Non-pigmented ciliary epithelial cell (primary cell): ENCODE measurements at regions not wholly inside any gene's neighbourhood (a gene's known extent, or its start where the extent isn't known, plus 50 kb on each side); places are given as distances from the start of the nearest gene placed in this dataset.

Experiments used
- DNase-seq: peaks from one replicate; pipeline ENCODE4 v3.0.0-alpha.2; 2010; ENCODE audit warnings: low read depth

- DNase-seq, result no peak
Observed at GRCh38 chr6:144840619-144841018, 555.5 kb downstream of the UTRN start.

GRCh38 chr6:144843701-144844100 lies 558.6 kb downstream of the UTRN start:
- DNase-seq, result no peak

GRCh38 chr6:144844596-144844995 lies 559.5 kb downstream of the UTRN start:
- no peak for DNase-seq

- DNase-seq, result no peak
Observed at GRCh38 chr6:144845186-144845585, 560.1 kb downstream of the UTRN start.

GRCh38 chr6:144847916-144848315 lies 562.8 kb downstream of the UTRN start:
- DNase-seq, result no peak

- DNase-seq, result no peak
Observed at GRCh38 chr6:144849920-144850319, 564.8 kb downstream of the UTRN start.

GRCh38 chr6:144853603-144854002 lies 568.5 kb downstream of the UTRN start:
- DNase-seq, result no peak

- DNase-seq, result no peak
Observed at GRCh38 chr6:144854654-144855053, 569.5 kb downstream of the UTRN start.

GRCh38 chr6:144855375-144855774 lies 570.2 kb downstream of the UTRN start:
- no peak for DNase-seq

GRCh38 chr6:144855812-144856531 lies 570.8 kb downstream of the UTRN start:
- no peak for DNase-seq

- no peak for DNase-seq
Observed at GRCh38 chr6:144856622-144857021, 571.5 kb downstream of the UTRN start.

- no peak for DNase-seq
Observed at GRCh38 chr6:144857086-144857485, 572.0 kb downstream of the UTRN start.

GRCh38 chr6:144862769-144863168 lies 577.6 kb downstream of the UTRN start:
- DNase-seq, result no peak

- no peak for DNase-seq
Observed at GRCh38 chr6:144867761-144868160, 582.6 kb downstream of the UTRN start.

GRCh38 chr6:144870782-144871181 lies 585.6 kb downstream of the UTRN start:
- DNase-seq, result no peak

GRCh38 chr6:144873623-144874378 lies 588.7 kb downstream of the UTRN start:
- no peak for DNase-seq

- DNase-seq, result no peak
Observed at GRCh38 chr6:144876689-144877088, 591.6 kb downstream of the UTRN start.

GRCh38 chr6:144877118-144877517 lies 592.0 kb downstream of the UTRN start:
- DNase-seq, result no peak

GRCh38 chr6:144878577-144878976 lies 593.4 kb downstream of the UTRN start:
- no peak for DNase-seq

GRCh38 chr6:144879436-144879835 lies 594.3 kb downstream of the UTRN start:
- no peak for DNase-seq

GRCh38 chr6:144882425-144882824 lies 597.3 kb downstream of the UTRN start:
- no peak for DNase-seq

GRCh38 chr6:144883915-144884314 lies 598.8 kb downstream of the UTRN start:
- no peak for DNase-seq

GRCh38 chr6:144885817-144886216 lies 600.7 kb downstream of the UTRN start:
- no peak for DNase-seq

GRCh38 chr6:144886682-144887081 lies 601.5 kb downstream of the UTRN start:
- no peak for DNase-seq
